SK-N-SH (cell line): ENCODE measurements at regions not wholly inside any gene's neighbourhood (a gene's known extent, or its start where the extent isn't known, plus 50 kb on each side); places are given as distances from the start of the nearest gene placed in this dataset.

Experiments used
- CTCF ChIA-PET: fragments of 300-600, 350-600 bp; formaldehyde crosslinking; extraction: SDS; loops from one replicate; lab custom pipeline; 2021; lab: Yijun Ruan, JAX
- POLR2A ChIA-PET: fragments of 350-600 bp; sonication (Branson Sonifier 250); formaldehyde crosslinking; extraction: SDS; loops from one replicate; lab custom pipeline; 2020; ENCODE audit warnings: antibody characterized with exemption, inconsistent platforms; lab: Yijun Ruan, JAX
- DNase-seq: peaks from one replicate; pipeline ENCODE4 v3.0.0; 2012
- H2AFZ ChIP-seq: fragments of 200-600 bp; sonication (generic); 2 replicates; pipeline ENCODE4 v1.8.1; 2016; ENCODE audit warnings: antibody characterized with exemption, mild to moderate bottlenecking, low read depth
- H3F3A ChIP-seq: fragments of 200-600 bp; sonication (generic); replicated peaks from 2 replicates; pipeline ENCODE3; 2016; ENCODE audit warnings: antibody characterized with exemption, mild to moderate bottlenecking; ENCODE audit not compliant: insufficient read depth
- H3K27ac ChIP-seq, 2 experiments: fragments of 200-500 bp in 1 of 2; fragments of 200-600 bp in 1 of 2; sonication (Bioruptor generic) in 1 of 2; sonication (generic), shearing (Covaris generic) in 1 of 2; 2 replicates each; pipeline versions ENCODE4 v1.5.1 to v1.6.1; 2014 to 2016; ENCODE audit warnings: low read depth in 2 of 2, inconsistent platforms in 1 of 2, low read length in 1 of 2, mild to moderate bottlenecking in 1 of 2, mixed read lengths in 1 of 2
- H3K27me3 ChIP-seq: fragments of 200-600 bp; sonication (generic), shearing (Covaris generic); 2 replicates; pipeline ENCODE4 v1.6.1; 2016; ENCODE audit warnings: mixed run types; ENCODE audit not compliant: insufficient read depth
- H3K36me3 ChIP-seq, 2 experiments: fragments of 200-500 bp in 1 of 2; fragments of 200-600 bp in 1 of 2; sonication (Bioruptor generic) in 1 of 2; sonication (generic) in 1 of 2; replicated peaks in 1 of 2; 2 replicates each; pipeline versions ENCODE3 to v1.5.1; 2014 to 2016; ENCODE audit warnings: low read length in 1 of 2, mild to moderate bottlenecking in 1 of 2; ENCODE audit not compliant: insufficient read depth in 2 of 2, control insufficient read depth in 1 of 2
- H3K4me1 ChIP-seq, 2 experiments: fragments of 200-500 bp in 1 of 2; fragments of 200-600 bp in 1 of 2; sonication (Bioruptor generic) in 1 of 2; sonication (generic), shearing (Covaris generic) in 1 of 2; 2 replicates each; pipeline versions ENCODE4 v1.5.1 to v1.6.1; 2014 to 2016; ENCODE audit warnings: low read depth in 1 of 2, low read length in 1 of 2, mixed run types in 1 of 2; ENCODE audit not compliant: insufficient read depth in 2 of 2, control insufficient read depth in 1 of 2
- H3K4me2 ChIP-seq: fragments of 200-600 bp; sonication (generic), shearing (Covaris generic); 2 replicates; pipeline ENCODE4 v1.6.1; 2017; ENCODE audit warnings: mixed run types
- H3K4me3 ChIP-seq, 2 experiments: fragments of 200-500 bp in 1 of 2; fragments of 200-600 bp in 1 of 2; sonication (Bioruptor generic) in 1 of 2; sonication (generic), shearing (Covaris generic) in 1 of 2; 2 replicates each; pipeline versions ENCODE4 v1.5.1 to v1.8.1; 2014 to 2016; ENCODE audit warnings: low read depth in 2 of 2, inconsistent platforms in 1 of 2, low read length in 1 of 2, mild to moderate bottlenecking in 1 of 2, mixed read lengths in 1 of 2, moderate library complexity in 1 of 2
- H3K79me2 ChIP-seq: fragments of 200-600 bp; sonication (generic); 2 replicates; pipeline ENCODE4 v1.8.1; 2017; ENCODE audit warnings: mild to moderate bottlenecking; ENCODE audit not compliant: insufficient read depth
- H3K9ac ChIP-seq: fragments of 200-600 bp; sonication (generic); 2 replicates; pipeline ENCODE4 v1.6.1; 2017; ENCODE audit warnings: mixed run types
- H3K9me2 ChIP-seq: fragments of 200-600 bp; sonication (generic); 2 replicates; pipeline ENCODE4 v1.6.1; 2017; ENCODE audit warnings: mixed run types
- H3K9me3 ChIP-seq: fragments of 200-600 bp; sonication (generic); 2 replicates; pipeline ENCODE4 v1.6.1; 2017; ENCODE audit warnings: mixed run types, mild to moderate bottlenecking, moderate library complexity
- H4K20me1 ChIP-seq: fragments of 200-600 bp; sonication (generic); 2 replicates; pipeline ENCODE4 v1.6.1; 2017; ENCODE audit warnings: mild to moderate bottlenecking, mixed run types; ENCODE audit not compliant: insufficient read depth
- ELF1 ChIP-seq: IDR thresholded peaks from 2 replicates; pipeline ENCODE4 v1.4.0; 2012
- EP300 ChIP-seq, 2 experiments: IDR thresholded peaks; 2 replicates each; pipeline versions ENCODE4 v1.4.0 to v1.6.1; 2012; ENCODE audit warnings: borderline replicate concordance in 1 of 2, low read depth in 1 of 2, low read length in 1 of 2
- FOXJ3 ChIP-seq: sonication (generic); formaldehyde crosslinking; IDR thresholded peaks from 2 replicates; pipeline ENCODE4 v1.5.1; 2020; ENCODE audit warnings: mild to moderate bottlenecking, missing genetic modification reagents
- FOXM1 ChIP-seq: IDR thresholded peaks from 2 replicates; pipeline ENCODE4 v1.4.0; 2012; ENCODE audit warnings: low read depth, mild to moderate bottlenecking
- JUND ChIP-seq: IDR thresholded peaks from 2 replicates; pipeline ENCODE4 v1.4.0; 2012
- MEF2A ChIP-seq: IDR thresholded peaks from 2 replicates; pipeline ENCODE4 v1.4.0; 2012; ENCODE audit warnings: low read depth, borderline replicate concordance
- MXI1 ChIP-seq: IDR thresholded peaks from 2 replicates; pipeline ENCODE4 v1.6.1; 2012; ENCODE audit warnings: mild to moderate bottlenecking, low read depth, low read length, improper control_type of control experiment
- NRF1 ChIP-seq: IDR thresholded peaks from 2 replicates; pipeline ENCODE4 v1.6.1; 2012; ENCODE audit warnings: low read depth, mild to moderate bottlenecking, low read length
- POLR2AphosphoS5 ChIP-seq: IDR thresholded peaks from 2 replicates; pipeline ENCODE4 v1.6.1; 2012; ENCODE audit warnings: low read depth, low read length
- RCOR1 ChIP-seq: fragments of 150-350 bp; IDR thresholded peaks from 2 replicates; pipeline ENCODE4 v1.6.1; 2017; ENCODE audit warnings: antibody characterized with exemption, low read length
- REST ChIP-seq: IDR thresholded peaks from 2 replicates; pipeline ENCODE4 v1.6.1; 2012; ENCODE audit warnings: mild to moderate bottlenecking, low read depth, low read length, moderate library complexity
- RFX5 ChIP-seq: IDR thresholded peaks from 2 replicates; pipeline ENCODE4 v1.6.1; 2012; ENCODE audit warnings: mild to moderate bottlenecking, improper control_type of control experiment, low read length
- RXRA ChIP-seq: IDR thresholded peaks from 2 replicates; pipeline ENCODE4 v1.4.0; 2012; ENCODE audit warnings: low read depth, mild to moderate bottlenecking, borderline replicate concordance
- SMC3 ChIP-seq: IDR thresholded peaks from 2 replicates; pipeline ENCODE4 v1.6.1; 2012; ENCODE audit warnings: low read depth, low read length, improper control_type of control experiment
- TAF1 ChIP-seq: IDR thresholded peaks from 2 replicates; pipeline ENCODE4 v1.6.1; 2012; ENCODE audit warnings: low read depth, mild to moderate bottlenecking, low read length, moderate library complexity, borderline replicate concordance
- TCF12 ChIP-seq: IDR thresholded peaks from 2 replicates; pipeline ENCODE4 v1.4.0; 2012
- USF2 ChIP-seq: fragments of 150-350 bp; IDR thresholded peaks from 2 replicates; pipeline ENCODE4 v1.6.1; 2017; ENCODE audit warnings: antibody characterized with exemption, low read length, low read depth, borderline replicate concordance
- WGBS: methylation state at CpG from one replicate; pipeline ENCODE4 v1.1.6; 2017; ENCODE audit warnings: low lambda C conversion rate; 5-methylcytosine and 5-hydroxymethylcytosine counted together

- H3K9me3 ChIP-seq, result no peaks in the 10 kb centered on the region
- H3K4me1 ChIP-seq, result no peaks in the 10 kb centered on the region
- no peak overlapping the region for H3K4me2 ChIP-seq
- H2AFZ ChIP-seq, result no peak overlapping the region
- TF ChIP-seq MXI1, result no peak
- H3K9ac ChIP-seq, result no peak overlapping the region
- H4K20me1 ChIP-seq, result no peaks in the 10 kb centered on the region
- H3K9me2 ChIP-seq, result no peaks in the 10 kb centered on the region
- H3K36me3 ChIP-seq, result no peaks in the 10 kb centered on the region
- no peak for DNase-seq
- peaks cover 7% of the 10 kb centered on the region for H3F3A ChIP-seq
- no peak overlapping the region for H3K27ac ChIP-seq
- H3K79me2 ChIP-seq, result no peaks in the 10 kb centered on the region
- POLR2A ChIA-PET, result no interaction called here
- 13% methylated on average over 11 of the region's 15 CpGs for WGBS
- CTCF ChIA-PET, result interaction anchor here (1.3 kb wide), 1 partner anchor 8 kb away, joined by 4 read pairs; no protein-coding TSS in a partner anchor
- no peak overlapping the region for H3K4me3 ChIP-seq
- peaks cover 59% of the 10 kb centered on the region for H3K27me3 ChIP-seq
Measured at GRCh38 chr18:79583984-79584401, 95.6 kb upstream of the CTDP1 start.

- no peak for DNase-seq
- H2AFZ ChIP-seq, result no peak overlapping the region
- peaks cover 58% of the 10 kb centered on the region for H3K27me3 ChIP-seq
- ChIA-PET POLR2A (no interaction called here), CTCF (interaction anchor here (1.3 kb wide), 1 partner anchor 8 kb away, joined by 4 read pairs; no protein-coding TSS in a partner anchor)
- no peaks in the 10 kb centered on the region for H3K79me2 ChIP-seq
- no peaks in the 10 kb centered on the region for H4K20me1 ChIP-seq
- no peak overlapping the region for H3K4me2 ChIP-seq
- no peaks in the 10 kb centered on the region for H3K9me2 ChIP-seq
- H3K9me3 ChIP-seq, result no peaks in the 10 kb centered on the region
- no peak overlapping the region for H3K4me3 ChIP-seq
- WGBS, result 8% methylated on average over 15 of the region's 20 CpGs
- H3F3A ChIP-seq, result peaks cover 7% of the 10 kb centered on the region
- no peaks in the 10 kb centered on the region for H3K4me1 ChIP-seq
- no peak for TF ChIP-seq ELF1
- no peak for TF ChIP-seq FOXM1
- no peak for TF ChIP-seq TAF1
- no peak for TF ChIP-seq RXRA
- no peak for TF ChIP-seq RCOR1
- TF ChIP-seq MEF2A, result no peak
- TF ChIP-seq MXI1, result no peak
- no peak for TF ChIP-seq REST
- no peak for TF ChIP-seq TCF12
- no peak for TF ChIP-seq JUND
- no peak for TF ChIP-seq SMC3
- TF ChIP-seq RFX5, result no peak
- no peak for TF ChIP-seq POLR2AphosphoS5
- TF ChIP-seq USF2, result no peak
- no peak for TF ChIP-seq EP300 (IDR thresholded peaks at IDR 0.05; ENCODE audit: borderline replicate concordance in 1 of 2, low read depth in 1 of 2, low read length in 1 of 2)
- no peak for TF ChIP-seq NRF1
- no peak for TF ChIP-seq FOXJ3 (CRISPR knock-in tag)
- TF ChIP-seq, all 33 proteins: peak for 0
- Histone ChIP-seq H3K9ac (no peak overlapping the region), H3K27ac (no peak overlapping the region), H3K36me3 (no peaks in the 10 kb centered on the region)
Measured at GRCh38 chr18:79584491-79585394, 94.9 kb upstream of the CTDP1 start.
